PFSK-1 (cell line): ENCODE measurements at regions not wholly inside any gene's neighbourhood (a gene's known extent, or its start where the extent isn't known, plus 50 kb on each side); places are given as distances from the start of the nearest gene placed in this dataset.

Experiments used
- FOXP2 ChIP-seq: optimal IDR thresholded peaks from 2 replicates; pipeline ENCODE3; 2011; ENCODE audit warnings: borderline replicate concordance, control low read depth, inconsistent platforms; ENCODE audit not compliant: insufficient read depth; ENCODE audit errors: extremely low read length, extremely low read depth
- POLR2AphosphoS5 ChIP-seq: IDR thresholded peaks from 2 replicates; pipeline ENCODE4 v1.6.1; 2012; ENCODE audit warnings: low read depth, mild to moderate bottlenecking, control low read depth, low read length, moderate library complexity
- SIN3A ChIP-seq: IDR thresholded peaks from 2 replicates; pipeline ENCODE4 v1.6.1; 2012; ENCODE audit warnings: mild to moderate bottlenecking, low read length, moderate library complexity, borderline replicate concordance; ENCODE audit not compliant: insufficient read depth
- TAF1 ChIP-seq: IDR thresholded peaks from 2 replicates; pipeline ENCODE4 v1.6.1; 2012; ENCODE audit warnings: low read length, control low read depth, borderline replicate concordance; ENCODE audit not compliant: insufficient read depth
- TF ChIP-seq, protein P1 (sequence below), 2 experiments: IDR thresholded peaks; 2 replicates each; pipeline versions ENCODE4 v1.6.1 to v1.8.0; 2011 to 2012; ENCODE audit warnings: low read depth in 2 of 2, low read length in 2 of 2, control low read depth in 1 of 2, inconsistent platforms in 1 of 2, mild to moderate bottlenecking in 1 of 2, moderate library complexity in 1 of 2; ENCODE audit not compliant: insufficient read depth in 1 of 2

GRCh38 chr7:136698977-136699376 lies 169.5 kb upstream of the CHRM2 start:
- TF ChIP-seq POLR2AphosphoS5 (no peak), SIN3A (no peak), FOXP2 (no peak), TAF1 (no peak)
- TF ChIP-seq, protein P1, sequence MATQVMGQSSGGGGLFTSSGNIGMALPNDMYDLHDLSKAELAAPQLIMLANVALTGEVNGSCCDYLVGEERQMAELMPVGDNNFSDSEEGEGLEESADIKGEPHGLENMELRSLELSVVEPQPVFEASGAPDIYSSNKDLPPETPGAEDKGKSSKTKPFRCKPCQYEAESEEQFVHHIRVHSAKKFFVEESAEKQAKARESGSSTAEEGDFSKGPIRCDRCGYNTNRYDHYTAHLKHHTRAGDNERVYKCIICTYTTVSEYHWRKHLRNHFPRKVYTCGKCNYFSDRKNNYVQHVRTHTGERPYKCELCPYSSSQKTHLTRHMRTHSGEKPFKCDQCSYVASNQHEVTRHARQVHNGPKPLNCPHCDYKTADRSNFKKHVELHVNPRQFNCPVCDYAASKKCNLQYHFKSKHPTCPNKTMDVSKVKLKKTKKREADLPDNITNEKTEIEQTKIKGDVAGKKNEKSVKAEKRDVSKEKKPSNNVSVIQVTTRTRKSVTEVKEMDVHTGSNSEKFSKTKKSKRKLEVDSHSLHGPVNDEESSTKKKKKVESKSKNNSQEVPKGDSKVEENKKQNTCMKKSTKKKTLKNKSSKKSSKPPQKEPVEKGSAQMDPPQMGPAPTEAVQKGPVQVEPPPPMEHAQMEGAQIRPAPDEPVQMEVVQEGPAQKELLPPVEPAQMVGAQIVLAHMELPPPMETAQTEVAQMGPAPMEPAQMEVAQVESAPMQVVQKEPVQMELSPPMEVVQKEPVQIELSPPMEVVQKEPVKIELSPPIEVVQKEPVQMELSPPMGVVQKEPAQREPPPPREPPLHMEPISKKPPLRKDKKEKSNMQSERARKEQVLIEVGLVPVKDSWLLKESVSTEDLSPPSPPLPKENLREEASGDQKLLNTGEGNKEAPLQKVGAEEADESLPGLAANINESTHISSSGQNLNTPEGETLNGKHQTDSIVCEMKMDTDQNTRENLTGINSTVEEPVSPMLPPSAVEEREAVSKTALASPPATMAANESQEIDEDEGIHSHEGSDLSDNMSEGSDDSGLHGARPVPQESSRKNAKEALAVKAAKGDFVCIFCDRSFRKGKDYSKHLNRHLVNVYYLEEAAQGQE (IDR thresholded peaks at IDR 0.05; ENCODE audit: insufficient read depth in 1 of 2, low read depth in 2 of 2, low read length in 2 of 2): no peak

DNA sequence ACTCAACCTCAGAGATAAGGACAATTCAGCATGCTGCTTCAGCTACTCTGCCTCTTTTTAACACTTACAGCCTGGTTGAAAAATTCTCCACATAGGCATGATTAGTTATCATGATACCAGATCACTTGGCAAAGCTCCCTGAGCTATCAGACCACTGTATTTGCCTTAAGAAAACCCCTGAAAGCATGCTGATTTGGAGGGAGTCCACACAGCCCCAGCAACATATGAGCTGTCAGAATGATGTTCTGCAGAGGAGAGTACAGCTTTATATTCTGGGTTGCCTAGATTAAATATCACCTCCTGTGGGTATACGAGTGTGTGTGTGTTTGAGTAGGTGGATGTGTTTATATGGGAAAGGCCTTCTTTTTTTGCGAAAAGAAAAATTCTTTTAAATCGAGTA lies 170.2 kb upstream of the CHRM2 start:
- TF ChIP-seq FOXP2 (no peak), SIN3A (no peak), POLR2AphosphoS5 (no peak), TAF1 (no peak)
- TF ChIP-seq, protein P1 (IDR thresholded peaks at IDR 0.05; ENCODE audit: insufficient read depth in 1 of 2, low read depth in 2 of 2, low read length in 2 of 2): no peak

DNA sequence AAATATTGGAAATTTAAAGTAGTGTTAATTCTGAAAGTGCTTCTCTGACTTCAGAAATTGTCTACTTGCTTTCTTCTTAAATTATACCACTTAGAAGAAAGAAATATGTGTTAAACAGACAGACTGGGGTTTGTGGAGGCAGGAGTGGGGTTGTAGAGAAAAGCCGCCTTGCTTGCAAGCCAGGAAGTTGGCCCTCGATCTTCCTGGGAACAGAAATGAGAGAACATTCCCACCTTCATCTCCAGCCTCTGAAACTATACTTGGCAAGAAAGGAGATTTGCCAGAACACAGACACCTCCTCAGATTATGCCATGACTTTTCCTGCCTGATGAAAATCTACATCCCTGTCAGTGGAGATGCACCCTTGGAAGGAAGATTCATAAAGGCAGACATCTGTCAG lies 171.2 kb upstream of the CHRM2 start:
- TF ChIP-seq FOXP2 (no peak), TAF1 (no peak)

DNA sequence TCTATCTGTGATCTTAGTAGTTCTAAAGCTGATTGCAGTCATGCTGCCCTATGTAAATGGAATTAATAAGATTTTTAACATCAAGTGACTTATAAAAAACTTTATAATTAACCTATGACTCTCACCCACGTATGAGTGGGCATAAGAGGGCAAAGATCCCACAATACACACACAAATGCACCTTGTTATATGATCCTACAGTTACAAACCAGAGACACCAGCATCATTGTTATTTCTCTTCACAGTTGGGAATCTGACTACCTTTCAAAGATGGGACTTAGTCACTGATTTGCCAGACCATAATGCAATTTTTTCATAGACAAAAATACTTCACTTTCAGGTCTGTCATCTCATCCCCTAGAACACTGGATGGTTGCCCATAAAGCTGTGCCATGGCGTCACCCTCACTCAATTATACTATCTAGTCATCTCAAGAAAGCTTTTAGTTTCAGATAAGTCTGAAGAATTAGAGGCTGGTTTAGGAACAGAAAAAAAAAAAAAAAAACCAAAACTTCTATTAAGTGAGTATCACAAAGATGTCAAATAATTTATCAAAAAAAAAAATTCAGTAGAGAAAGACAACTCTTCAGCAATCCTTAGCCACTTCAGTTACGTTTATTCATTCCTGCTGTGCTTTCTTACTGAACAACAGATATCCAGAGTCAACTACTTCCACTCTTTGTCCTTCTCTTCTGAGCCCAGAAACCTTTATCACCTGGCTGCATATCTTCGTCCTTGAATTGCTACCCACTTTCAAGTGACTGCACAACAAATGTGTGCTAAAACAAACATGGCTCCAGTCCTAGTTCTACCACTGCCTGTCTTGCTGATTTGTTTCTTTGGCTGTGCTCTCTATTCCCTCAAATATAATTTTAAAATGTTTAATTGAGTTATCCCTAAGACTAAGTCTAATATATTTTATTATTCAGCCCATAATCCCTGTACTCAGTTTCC lies 175.0 kb upstream of the CHRM2 start:
- TF ChIP-seq TAF1 (no peak), FOXP2 (no peak), POLR2AphosphoS5 (no peak), SIN3A (no peak)
- TF ChIP-seq, protein P1 (IDR thresholded peaks at IDR 0.05; ENCODE audit: insufficient read depth in 1 of 2, low read depth in 2 of 2, low read length in 2 of 2): no peak

GRCh38 chr7:136692221-136692620 lies 176.2 kb upstream of the CHRM2 start:
- TF ChIP-seq TAF1 (no peak), POLR2AphosphoS5 (no peak), FOXP2 (no peak), SIN3A (no peak)
- TF ChIP-seq, protein P1 (IDR thresholded peaks at IDR 0.05; ENCODE audit: insufficient read depth in 1 of 2, low read depth in 2 of 2, low read length in 2 of 2): no peak
